Loucy (cell line): ENCODE measurements at regions not wholly inside any gene's neighbourhood (a gene's known extent, or its start where the extent isn't known, plus 50 kb on each side); places are given as distances from the start of the nearest gene placed in this dataset.

Experiments
- H2AFZ ChIP-seq: fragments of 200-600 bp; sonication (generic); 2 replicates; pipeline ENCODE4 v1.6.0; 2016; ENCODE audit warnings: antibody characterized with exemption, mild to moderate bottlenecking, low read length, moderate library complexity
- H3F3A ChIP-seq: fragments of 200-600 bp; 2 replicates; pipeline ENCODE4 v1.6.0; 2016; ENCODE audit warnings: antibody characterized with exemption, low read depth, mild to moderate bottlenecking
- H3K27me3 ChIP-seq: fragments of 200-600 bp; sonication (generic); 2 replicates; pipeline ENCODE4 v1.6.1; 2014; ENCODE audit warnings: low read length, mild to moderate bottlenecking; ENCODE audit not compliant: insufficient read depth, poor library complexity, severe bottlenecking
- H3K36me3 ChIP-seq: fragments of 200-600 bp; sonication (generic); 2 replicates; pipeline ENCODE4 v1.6.1; 2016; ENCODE audit warnings: low read length; ENCODE audit not compliant: insufficient read depth
- H3K4me1 ChIP-seq: fragments of 200-600 bp; sonication (generic); 2 replicates; pipeline ENCODE4 v1.5.1; 2014; ENCODE audit warnings: low read length, mild to moderate bottlenecking; ENCODE audit not compliant: insufficient read depth, poor library complexity, severe bottlenecking
- H3K4me2 ChIP-seq: fragments of 200-600 bp; sonication (generic); 2 replicates; pipeline ENCODE4 v1.6.0; 2014; ENCODE audit warnings: antibody characterized with exemption, low read length, low read depth, mild to moderate bottlenecking; ENCODE audit not compliant: poor library complexity, severe bottlenecking
- H3K4me3 ChIP-seq: fragments of 200-600 bp; sonication (generic); 2 replicates; pipeline ENCODE4 v1.5.1; 2014; ENCODE audit warnings: low read length, mild to moderate bottlenecking, mixed read lengths; ENCODE audit not compliant: poor library complexity, severe bottlenecking
- H3K79me2 ChIP-seq: fragments of 200-600 bp; sonication (generic); 2 replicates; pipeline ENCODE4 v1.6.1; 2014; ENCODE audit warnings: low read length; ENCODE audit not compliant: insufficient read depth
- H3K9ac ChIP-seq: fragments of 200-600 bp; sonication (generic); 2 replicates; pipeline ENCODE4 v1.6.0; 2014; ENCODE audit warnings: mild to moderate bottlenecking, low read depth, low read length, moderate library complexity; ENCODE audit not compliant: poor library complexity, severe bottlenecking
- H3K9me2 ChIP-seq: fragments of 200-600 bp; sonication (generic); replicated peaks from 2 replicates; pipeline ENCODE4 v1.6.1; 2016; ENCODE audit warnings: low read depth, low read length, mixed read lengths
- H3K9me3 ChIP-seq: fragments of 200-600 bp; sonication (generic); 2 replicates; pipeline ENCODE4 v1.6.1; 2014; ENCODE audit warnings: mild to moderate bottlenecking, antibody characterized with exemption, low read length, low read depth; ENCODE audit not compliant: insufficient read depth
- H4K20me1 ChIP-seq: fragments of 200-600 bp; sonication (generic); 2 replicates; pipeline ENCODE4 v1.6.0; 2014; ENCODE audit warnings: antibody characterized with exemption, low read length, mild to moderate bottlenecking; ENCODE audit not compliant: insufficient read depth, poor library complexity, severe bottlenecking
- CTCF ChIP-seq: fragments of 200-600 bp; sonication (generic); conservative IDR thresholded peaks from 2 replicates; pipeline ENCODE4 v1.5.1; 2014; ENCODE audit warnings: mild to moderate bottlenecking, antibody characterized with exemption, low read length
- EZH2phosphoT487 ChIP-seq: fragments of 200-600 bp; IDR thresholded peaks from 2 replicates; pipeline ENCODE4 v1.6.1; 2018; ENCODE audit warnings: antibody characterized with exemption, mild to moderate bottlenecking, moderate library complexity, borderline replicate concordance

GRCh38 chr14:23694949-23695663, 58.9 kb downstream of the DHRS2 start:
- H3K4me1 ChIP-seq: no peaks in the 10 kb centered on the region
- H4K20me1 ChIP-seq: no peaks in the 10 kb centered on the region
- no peak overlapping the region for H3K4me2 ChIP-seq
- H3K9me3 ChIP-seq: no peaks in the 10 kb centered on the region
- H3K4me3 ChIP-seq: no peak overlapping the region
- no peaks in the 10 kb centered on the region for H3K79me2 ChIP-seq
- TF ChIP-seq EZH2phosphoT487 (no peak), CTCF (no peak)
- H3K36me3 ChIP-seq: no peaks in the 10 kb centered on the region
- H3K9ac ChIP-seq: no peak overlapping the region
- no peaks in the 10 kb centered on the region for H3K9me2 ChIP-seq
- H2AFZ ChIP-seq: no peak overlapping the region
- no peaks in the 10 kb centered on the region for H3K27me3 ChIP-seq
- no peaks in the 10 kb centered on the region for H3F3A ChIP-seq

GRCh38 chr14:23695664-23695999, 59.5 kb downstream of the DHRS2 start:
- Histone ChIP-seq H3K4me1 (no peaks in the 10 kb centered on the region), H2AFZ (no peak overlapping the region), H3K36me3 (no peaks in the 10 kb centered on the region), H3K4me2 (no peak overlapping the region), H3K9me3 (no peaks in the 10 kb centered on the region), H4K20me1 (no peaks in the 10 kb centered on the region), H3K27me3 (no peaks in the 10 kb centered on the region), H3F3A (no peaks in the 10 kb centered on the region), H3K9ac (no peak overlapping the region), H3K79me2 (no peaks in the 10 kb centered on the region), H3K9me2 (no peaks in the 10 kb centered on the region), H3K4me3 (no peak overlapping the region)
- no peak for TF ChIP-seq EZH2phosphoT487
- no peak for TF ChIP-seq CTCF

GRCh38 chr14:23696701-23697239, 60.6 kb downstream of the DHRS2 start:
- TF ChIP-seq CTCF: no peak
- H3K36me3 ChIP-seq: no peaks in the 10 kb centered on the region

More at GRCh38 chr14:23696701-23697239, 60.6 kb downstream of the DHRS2 start:
- no peaks in the 10 kb centered on the region for H3K9me2 ChIP-seq
- no peak overlapping the region for H2AFZ ChIP-seq
- no peak overlapping the region for H3K9ac ChIP-seq
- H3K4me2 ChIP-seq: no peak overlapping the region
- H3F3A ChIP-seq: no peaks in the 10 kb centered on the region
- no peaks in the 10 kb centered on the region for H4K20me1 ChIP-seq
- H3K4me1 ChIP-seq: no peaks in the 10 kb centered on the region
- no peaks in the 10 kb centered on the region for H3K9me3 ChIP-seq
- H3K27me3 ChIP-seq: no peaks in the 10 kb centered on the region
- H3K79me2 ChIP-seq: no peaks in the 10 kb centered on the region
- no peak overlapping the region for H3K4me3 ChIP-seq
